ENCODE measurements at regions not wholly inside any gene's neighbourhood (a gene's known extent, or its start where the extent isn't known, plus 50 kb on each side); places are given as distances from the start of the nearest gene placed in this dataset.

DNA sequence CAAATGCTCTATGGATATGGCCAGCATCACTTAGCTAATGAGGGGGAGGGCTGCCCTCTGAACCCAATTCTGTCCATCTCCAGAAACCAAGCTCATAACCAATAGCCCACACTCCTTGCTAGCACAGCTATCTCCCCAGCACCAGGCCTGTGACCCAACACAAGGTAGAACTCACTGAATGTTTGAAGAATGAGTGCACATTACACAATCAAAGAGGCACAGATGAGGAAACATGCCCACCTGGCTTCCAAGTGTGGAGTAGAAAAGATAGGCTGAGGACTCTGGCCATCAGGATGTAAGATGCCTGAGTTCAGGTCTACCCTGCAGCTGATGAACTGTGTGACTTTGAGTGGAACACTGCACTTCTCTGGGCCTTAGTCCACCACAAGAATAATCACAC lies 268.4 kb downstream of the BCL11B start:
- Histone ChIP-seq H3K4me1 (ENCODE audit: control insufficient read depth in 5 of 5, insufficient read depth in 5 of 5, low read length in 5 of 5) (peaks cover 0 to 3% (median 0%) of the 10 kb centered on the region in 5 donors), H3K36me3 (ENCODE audit: control insufficient read depth in 5 of 5, insufficient read depth in 5 of 5, low read length in 5 of 5) (no peaks in the 10 kb centered on the region), H3K9me3 (ENCODE audit: control insufficient read depth in 5 of 5, low read length in 5 of 5) (no peaks in the 10 kb centered on the region), H3K27ac (ENCODE audit: low read depth, low read length) (no peak overlapping the region), H3K4me3 (ENCODE audit: low read depth in 1 of 5, low read length in 5 of 5) (no peak overlapping the region), H3K9ac (ENCODE audit: low read length in 5 of 5) (no peak overlapping the region), H3K27me3 (ENCODE audit: control insufficient read depth in 5 of 5, insufficient read depth in 4 of 5, low read length in 5 of 5) (peaks cover 0 to 4% (median 2%) of the 10 kb centered on the region in 5 donors)

DNA sequence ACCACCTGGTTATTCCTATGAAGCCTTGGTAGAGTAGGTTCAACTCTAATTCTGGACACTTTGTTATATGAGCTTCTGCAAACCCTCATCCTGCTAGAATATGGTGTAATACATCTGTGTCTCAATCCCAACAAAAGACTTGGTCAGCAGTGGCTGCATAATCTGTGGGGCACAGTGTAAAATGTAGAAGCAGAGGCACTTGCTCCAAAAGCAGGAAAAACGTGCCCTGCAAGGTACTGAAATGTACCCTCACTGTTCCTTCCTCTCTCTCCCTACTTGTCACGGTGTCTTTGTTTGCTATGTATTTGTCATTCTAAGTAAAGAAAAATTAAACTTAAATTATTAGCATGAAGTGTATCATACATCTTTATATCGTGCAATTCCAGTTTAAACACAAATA lies 267.9 kb downstream of the BCL11B start:
- Histone ChIP-seq H3K4me1 (ENCODE audit: control insufficient read depth in 5 of 5, insufficient read depth in 5 of 5, low read length in 5 of 5) (peaks cover 0 to 3% (median 0%) of the 10 kb centered on the region in 5 donors), H3K4me3 (ENCODE audit: low read depth in 1 of 5, low read length in 5 of 5) (no peak overlapping the region), H3K27me3 (ENCODE audit: control insufficient read depth in 5 of 5, insufficient read depth in 4 of 5, low read length in 5 of 5) (peaks cover 0 to 6% (median 2%) of the 10 kb centered on the region in 5 donors), H3K9ac (ENCODE audit: low read length in 5 of 5) (no peak overlapping the region), H3K36me3 (ENCODE audit: control insufficient read depth in 5 of 5, insufficient read depth in 5 of 5, low read length in 5 of 5) (no peaks in the 10 kb centered on the region), H3K27ac (ENCODE audit: low read depth, low read length) (no peak overlapping the region), H3K9me3 (ENCODE audit: control insufficient read depth in 5 of 5, low read length in 5 of 5) (no peaks in the 10 kb centered on the region)

DNA sequence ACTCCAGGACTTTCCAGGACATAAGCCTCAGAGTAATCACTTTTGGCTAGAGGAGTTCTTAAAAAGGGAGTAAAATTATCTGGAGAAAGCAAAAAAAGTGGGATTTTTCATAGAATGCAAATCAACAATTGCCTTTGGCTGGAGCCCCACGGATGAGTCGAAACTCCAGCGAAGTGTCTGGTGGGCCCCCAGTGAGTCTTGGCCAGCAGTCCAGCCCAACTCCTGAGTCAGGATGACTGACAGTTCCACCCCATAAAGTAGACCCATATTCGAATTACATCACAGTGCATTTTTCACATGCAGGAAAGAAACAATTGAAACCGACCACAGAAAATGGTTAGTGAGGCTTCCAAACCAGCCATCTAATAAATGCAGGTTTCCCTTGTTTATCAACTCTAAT lies 265.7 kb downstream of the BCL11B start:
- Histone ChIP-seq H3K27me3 (ENCODE audit: control insufficient read depth in 5 of 5, insufficient read depth in 4 of 5, low read length in 5 of 5) (peaks cover 0 to 12% (median 4%) of the 10 kb centered on the region in 5 donors), H3K9ac (ENCODE audit: low read length in 5 of 5) (no peak overlapping the region), H3K4me1 (ENCODE audit: control insufficient read depth in 5 of 5, insufficient read depth in 5 of 5, low read length in 5 of 5) (peaks cover 0 to 3% (median 0%) of the 10 kb centered on the region in 5 donors), H3K27ac (ENCODE audit: low read depth, low read length) (no peak overlapping the region), H3K4me3 (ENCODE audit: low read depth in 1 of 5, low read length in 5 of 5) (no peak overlapping the region), H3K36me3 (ENCODE audit: control insufficient read depth in 5 of 5, insufficient read depth in 5 of 5, low read length in 5 of 5) (no peaks in the 10 kb centered on the region), H3K9me3 (ENCODE audit: control insufficient read depth in 5 of 5, low read length in 5 of 5) (no peaks in the 10 kb centered on the region)

DNA sequence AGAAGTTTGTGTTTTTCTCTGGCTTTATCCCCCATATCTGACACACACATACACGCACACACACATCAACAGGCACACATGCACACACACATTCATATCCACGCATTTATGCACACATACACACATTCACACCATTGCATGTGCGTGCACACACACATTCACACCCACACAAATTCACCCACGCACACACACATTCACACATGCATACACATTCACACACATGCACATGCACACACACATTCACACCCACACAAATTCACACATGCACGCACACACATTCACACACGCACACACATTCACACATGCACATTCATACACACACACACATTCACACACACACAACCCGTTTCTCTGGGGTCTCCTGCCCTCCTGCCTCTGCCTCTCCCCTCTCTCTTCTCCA lies 264.2 kb downstream of the BCL11B start:
- no peaks in the 10 kb centered on the region for H3K36me3 ChIP-seq (ENCODE audit: control insufficient read depth in 5 of 5, insufficient read depth in 5 of 5, low read length in 5 of 5)
- H3K9ac ChIP-seq (ENCODE audit: low read length in 5 of 5): no peak overlapping the region
- no peak overlapping the region for H3K27ac ChIP-seq (ENCODE audit: low read depth, low read length)
- no peaks in the 10 kb centered on the region for H3K9me3 ChIP-seq (ENCODE audit: control insufficient read depth in 5 of 5, low read length in 5 of 5)
- H3K4me1 ChIP-seq (ENCODE audit: control insufficient read depth in 5 of 5, insufficient read depth in 5 of 5, low read length in 5 of 5): peaks cover 0 to 3% (median 0%) of the 10 kb centered on the region in 5 donors
- H3K27me3 ChIP-seq (ENCODE audit: control insufficient read depth in 5 of 5, insufficient read depth in 4 of 5, low read length in 5 of 5): peaks cover 0 to 14% (median 4%) of the 10 kb centered on the region in 5 donors
- H3K4me3 ChIP-seq (ENCODE audit: low read depth in 1 of 5, low read length in 5 of 5): no peak overlapping the region

DNA sequence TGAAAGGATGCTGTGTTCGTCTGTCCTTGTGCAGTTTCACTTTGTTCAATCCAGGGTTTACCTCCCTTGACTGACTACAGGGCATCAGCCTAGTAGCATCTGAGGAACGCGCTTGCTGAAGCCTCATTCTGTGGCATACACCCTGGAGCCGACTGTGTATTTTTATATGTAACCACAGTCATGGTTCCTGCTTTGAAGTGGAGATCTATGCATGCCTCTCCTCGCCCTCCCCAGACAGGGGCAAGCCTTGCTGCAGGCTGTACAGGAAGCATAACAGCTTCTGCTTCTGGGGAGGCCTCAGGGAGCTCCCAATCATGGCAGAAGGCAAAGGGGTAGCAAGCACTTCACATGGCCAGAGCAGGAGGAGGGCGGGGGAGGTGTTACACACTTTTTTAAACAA lies 262.1 kb downstream of the BCL11B start:
- Histone ChIP-seq H3K9ac (ENCODE audit: low read length in 5 of 5) (no peak overlapping the region), H3K36me3 (ENCODE audit: control insufficient read depth in 5 of 5, insufficient read depth in 5 of 5, low read length in 5 of 5) (no peaks in the 10 kb centered on the region), H3K27me3 (ENCODE audit: control insufficient read depth in 5 of 5, insufficient read depth in 4 of 5, low read length in 5 of 5) (peaks cover 0 to 11% (median 4%) of the 10 kb centered on the region in 5 donors)

GRCh38 chr14:99011385-99011784 lies 260.6 kb downstream of the BCL11B start:
- Histone ChIP-seq H3K4me3 (ENCODE audit: low read depth in 1 of 5, low read length in 5 of 5) (no peak overlapping the region), H3K9me3 (ENCODE audit: control insufficient read depth in 5 of 5, low read length in 5 of 5) (no peaks in the 10 kb centered on the region), H3K27me3 (ENCODE audit: control insufficient read depth in 5 of 5, insufficient read depth in 4 of 5, low read length in 5 of 5) (peaks cover 0 to 11% (median 4%) of the 10 kb centered on the region in 5 donors), H3K9ac (ENCODE audit: low read length in 5 of 5) (no peak overlapping the region), H3K27ac (ENCODE audit: low read depth, low read length) (no peak overlapping the region), H3K4me1 (ENCODE audit: control insufficient read depth in 5 of 5, insufficient read depth in 5 of 5, low read length in 5 of 5) (peaks cover 0 to 3% (median 0%) of the 10 kb centered on the region in 5 donors), H3K36me3 (ENCODE audit: control insufficient read depth in 5 of 5, insufficient read depth in 5 of 5, low read length in 5 of 5) (no peaks in the 10 kb centered on the region)

More for the DNA sequence above, 262.1 kb downstream of the BCL11B start:
- Histone ChIP-seq H3K9me3 (ENCODE audit: control insufficient read depth in 5 of 5, low read length in 5 of 5) (no peaks in the 10 kb centered on the region), H3K4me1 (ENCODE audit: control insufficient read depth in 5 of 5, insufficient read depth in 5 of 5, low read length in 5 of 5) (peaks cover 0 to 3% (median 0%) of the 10 kb centered on the region in 5 donors), H3K27ac (ENCODE audit: low read depth, low read length) (no peak overlapping the region), H3K4me3 (ENCODE audit: low read depth in 1 of 5, low read length in 5 of 5) (no peak overlapping the region)

DNA sequence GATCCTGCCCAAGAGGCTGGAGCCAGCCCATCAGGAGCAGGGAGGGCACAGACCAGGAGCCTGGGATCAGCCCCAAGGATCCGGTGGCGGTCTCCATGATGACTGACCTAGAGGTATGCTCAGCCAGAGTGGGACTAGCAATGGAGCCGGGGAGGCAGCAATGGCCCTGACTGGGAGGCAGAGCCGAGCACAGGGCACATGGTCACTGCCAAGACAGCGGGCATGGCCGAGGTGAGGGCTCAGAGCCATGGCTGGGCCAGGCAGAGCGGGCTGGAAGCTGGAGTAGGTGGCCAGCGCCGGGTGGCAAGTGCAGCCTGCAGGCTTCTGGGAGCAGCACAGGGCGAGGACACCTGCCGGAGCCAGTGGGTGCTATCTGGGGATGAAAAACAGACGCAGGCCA lies 259.3 kb downstream of the BCL11B start:
- H3K27me3 ChIP-seq (ENCODE audit: control insufficient read depth in 5 of 5, insufficient read depth in 4 of 5, low read length in 5 of 5): peaks cover 0 to 11% (median 4%) of the 10 kb centered on the region in 5 donors

GRCh38 chr14:99015833-99016232 lies 256.2 kb downstream of the BCL11B start:
- Histone ChIP-seq H3K9ac (ENCODE audit: low read length in 5 of 5) (no peak overlapping the region), H3K4me3 (ENCODE audit: low read depth in 1 of 5, low read length in 5 of 5) (no peak overlapping the region), H3K36me3 (ENCODE audit: control insufficient read depth in 5 of 5, insufficient read depth in 5 of 5, low read length in 5 of 5) (no peaks in the 10 kb centered on the region), H3K9me3 (ENCODE audit: control insufficient read depth in 5 of 5, low read length in 5 of 5) (no peaks in the 10 kb centered on the region), H3K4me1 (ENCODE audit: control insufficient read depth in 5 of 5, insufficient read depth in 5 of 5, low read length in 5 of 5) (no peaks in the 10 kb centered on the region), H3K27ac (ENCODE audit: low read depth, low read length) (no peak overlapping the region), H3K27me3 (ENCODE audit: control insufficient read depth in 5 of 5, insufficient read depth in 4 of 5, low read length in 5 of 5) (peaks cover 0 to 6% (median 0%) of the 10 kb centered on the region in 5 donors)

More for the DNA sequence above, 259.3 kb downstream of the BCL11B start:
- Histone ChIP-seq H3K4me3 (ENCODE audit: low read depth in 1 of 5, low read length in 5 of 5) (no peak overlapping the region), H3K9me3 (ENCODE audit: control insufficient read depth in 5 of 5, low read length in 5 of 5) (no peaks in the 10 kb centered on the region), H3K4me1 (ENCODE audit: control insufficient read depth in 5 of 5, insufficient read depth in 5 of 5, low read length in 5 of 5) (peaks cover 0 to 2% (median 0%) of the 10 kb centered on the region in 5 donors), H3K27ac (ENCODE audit: low read depth, low read length) (no peak overlapping the region), H3K36me3 (ENCODE audit: control insufficient read depth in 5 of 5, insufficient read depth in 5 of 5, low read length in 5 of 5) (no peaks in the 10 kb centered on the region), H3K9ac (ENCODE audit: low read length in 5 of 5) (no peak overlapping the region)

GRCh38 chr14:99023371-99023770 lies 248.6 kb downstream of the BCL11B start:
- H3K4me3 ChIP-seq (ENCODE audit: low read depth in 1 of 5, low read length in 5 of 5): no peak overlapping the region
- H3K9me3 ChIP-seq (ENCODE audit: control insufficient read depth in 5 of 5, low read length in 5 of 5): peaks cover 0 to 3% (median 0%) of the 10 kb centered on the region in 5 donors
- H3K9ac ChIP-seq (ENCODE audit: low read length in 5 of 5): no peak overlapping the region
- no peaks in the 10 kb centered on the region for H3K4me1 ChIP-seq (ENCODE audit: control insufficient read depth in 5 of 5, insufficient read depth in 5 of 5, low read length in 5 of 5)
- no peaks in the 10 kb centered on the region for H3K36me3 ChIP-seq (ENCODE audit: control insufficient read depth in 5 of 5, insufficient read depth in 5 of 5, low read length in 5 of 5)
- H3K27me3 ChIP-seq (ENCODE audit: control insufficient read depth in 5 of 5, insufficient read depth in 4 of 5, low read length in 5 of 5): no peaks in the 10 kb centered on the region
- no peak overlapping the region for H3K27ac ChIP-seq (ENCODE audit: low read depth, low read length)

- H3K4me1 ChIP-seq (ENCODE audit: control insufficient read depth in 5 of 5, insufficient read depth in 5 of 5, low read length in 5 of 5): no peaks in the 10 kb centered on the region
- H3K36me3 ChIP-seq (ENCODE audit: control insufficient read depth in 5 of 5, insufficient read depth in 5 of 5, low read length in 5 of 5): no peaks in the 10 kb centered on the region
- peaks cover 0 to 3% (median 0%) of the 10 kb centered on the region in 5 donors for H3K9me3 ChIP-seq (ENCODE audit: control insufficient read depth in 5 of 5, low read length in 5 of 5)
- H3K27me3 ChIP-seq (ENCODE audit: control insufficient read depth in 5 of 5, insufficient read depth in 4 of 5, low read length in 5 of 5): no peaks in the 10 kb centered on the region
- no peak overlapping the region for H3K27ac ChIP-seq (ENCODE audit: low read depth, low read length)
- no peak overlapping the region for H3K4me3 ChIP-seq (ENCODE audit: low read depth in 1 of 5, low read length in 5 of 5)
- no peak overlapping the region for H3K9ac ChIP-seq (ENCODE audit: low read length in 5 of 5)
Measured at GRCh38 chr14:99024926-99025325, 247.1 kb downstream of the BCL11B start.

Measured in subcutaneous abdominal adipose tissue (tissue), 5 donors.